ENCODE measurements at regions not wholly inside any gene's neighbourhood (a gene's known extent, or its start where the extent isn't known, plus 50 kb on each side); places are given as distances from the start of the nearest gene placed in this dataset.

DNA sequence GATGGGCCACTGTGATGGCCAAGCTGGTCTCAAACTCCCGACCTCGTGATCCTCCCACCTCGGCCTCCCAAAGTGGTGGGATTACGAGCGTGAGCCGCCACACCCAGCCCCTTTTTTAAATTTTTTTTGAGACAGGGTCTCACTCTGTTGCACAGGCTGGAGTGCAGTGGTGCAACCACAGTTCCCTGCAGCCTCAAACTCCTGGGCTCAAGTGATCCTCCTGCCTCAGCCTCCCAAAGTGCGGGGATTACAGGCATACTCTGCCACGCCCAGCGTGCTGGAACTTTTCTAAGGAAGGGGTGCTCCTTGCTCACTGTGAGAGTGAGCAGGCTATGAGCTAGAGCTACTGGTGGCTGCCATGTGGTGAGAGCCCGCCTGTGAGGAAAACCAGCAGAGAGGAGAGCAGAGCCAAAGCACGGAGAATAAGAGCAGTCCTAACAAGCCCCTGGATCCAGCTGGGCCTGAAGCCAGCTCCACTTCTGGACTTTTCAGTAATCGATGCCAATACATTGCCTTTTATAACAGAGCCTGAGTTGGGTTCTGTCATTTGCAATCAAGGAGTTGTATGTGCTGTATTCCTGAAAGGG, 75.5 kb upstream of the UNC5A start:
- no peak for DNase-seq

DNA sequence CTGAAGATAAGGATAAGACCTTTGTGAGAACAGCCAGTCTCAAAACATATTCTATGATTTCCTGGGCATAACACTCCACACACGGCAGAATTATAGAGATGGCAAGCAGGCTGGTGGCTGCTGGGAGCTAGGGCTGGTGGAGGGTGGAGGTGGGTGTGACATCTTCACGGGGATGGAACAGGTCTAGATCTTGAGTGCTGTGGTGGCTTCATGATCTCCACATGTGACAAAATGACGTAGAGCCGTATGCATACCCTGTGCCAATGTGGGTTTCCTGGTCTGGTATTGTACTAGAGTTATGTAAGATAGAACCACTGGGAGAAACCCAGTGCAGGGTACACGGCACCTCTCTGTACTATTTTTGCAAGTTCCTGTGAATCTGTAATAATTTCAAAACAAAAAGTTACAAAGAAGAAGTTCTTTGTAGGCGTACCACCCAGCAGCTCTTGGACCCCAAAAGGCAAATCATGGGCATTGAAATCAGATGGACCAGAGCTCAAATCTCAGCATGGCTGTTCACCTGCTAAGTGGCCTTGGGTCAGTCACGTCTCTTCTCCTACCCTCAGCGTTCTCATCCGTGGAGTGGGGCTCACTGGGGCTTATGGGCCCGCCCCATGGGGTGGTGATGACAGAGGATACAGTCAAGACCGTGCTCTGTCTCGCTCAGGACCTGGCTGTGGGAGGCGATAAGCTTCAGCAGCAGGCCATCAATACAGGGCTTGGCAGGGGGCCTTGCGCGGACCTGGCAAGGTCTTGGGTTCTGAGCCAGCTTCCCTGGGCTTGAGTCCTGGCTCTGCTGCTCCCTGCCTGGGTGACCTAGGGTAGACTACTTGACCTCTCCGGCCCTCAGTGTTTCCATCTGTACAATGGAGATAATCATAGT, 74.7 kb upstream of the UNC5A start:
- DNase-seq = no peak

DNA sequence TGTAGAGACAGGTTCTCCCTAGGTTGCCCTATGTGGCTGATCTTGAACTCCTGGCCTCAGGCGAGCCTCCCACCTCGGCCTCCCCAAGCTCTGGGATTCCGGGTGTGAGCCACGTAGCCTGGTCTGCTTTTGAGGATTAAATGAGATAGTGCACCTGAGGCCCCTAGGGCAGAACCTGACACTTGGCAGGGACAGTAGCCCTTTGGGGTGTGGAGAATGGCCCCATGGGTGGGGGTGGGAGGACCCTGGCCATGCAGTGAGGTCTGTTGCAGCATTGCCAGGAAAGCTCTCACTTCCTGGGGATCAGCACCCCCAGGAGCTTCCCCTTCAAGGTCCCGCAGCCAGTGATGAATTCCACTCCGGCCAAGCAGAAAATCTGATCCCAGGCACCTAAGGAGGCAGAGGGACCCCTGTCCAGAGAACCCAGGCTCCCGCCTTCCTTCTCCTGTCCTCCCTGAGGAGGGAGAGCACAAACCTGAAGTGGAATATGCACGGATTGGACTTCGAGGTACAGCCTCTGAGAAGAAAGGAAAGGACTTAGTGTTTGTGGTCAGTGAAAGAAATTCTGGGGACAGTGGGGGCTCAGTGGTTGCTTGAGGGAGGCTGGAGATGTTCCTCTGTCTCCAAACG, 73.9 kb upstream of the UNC5A start:
- DNase-seq = no peak

DNA sequence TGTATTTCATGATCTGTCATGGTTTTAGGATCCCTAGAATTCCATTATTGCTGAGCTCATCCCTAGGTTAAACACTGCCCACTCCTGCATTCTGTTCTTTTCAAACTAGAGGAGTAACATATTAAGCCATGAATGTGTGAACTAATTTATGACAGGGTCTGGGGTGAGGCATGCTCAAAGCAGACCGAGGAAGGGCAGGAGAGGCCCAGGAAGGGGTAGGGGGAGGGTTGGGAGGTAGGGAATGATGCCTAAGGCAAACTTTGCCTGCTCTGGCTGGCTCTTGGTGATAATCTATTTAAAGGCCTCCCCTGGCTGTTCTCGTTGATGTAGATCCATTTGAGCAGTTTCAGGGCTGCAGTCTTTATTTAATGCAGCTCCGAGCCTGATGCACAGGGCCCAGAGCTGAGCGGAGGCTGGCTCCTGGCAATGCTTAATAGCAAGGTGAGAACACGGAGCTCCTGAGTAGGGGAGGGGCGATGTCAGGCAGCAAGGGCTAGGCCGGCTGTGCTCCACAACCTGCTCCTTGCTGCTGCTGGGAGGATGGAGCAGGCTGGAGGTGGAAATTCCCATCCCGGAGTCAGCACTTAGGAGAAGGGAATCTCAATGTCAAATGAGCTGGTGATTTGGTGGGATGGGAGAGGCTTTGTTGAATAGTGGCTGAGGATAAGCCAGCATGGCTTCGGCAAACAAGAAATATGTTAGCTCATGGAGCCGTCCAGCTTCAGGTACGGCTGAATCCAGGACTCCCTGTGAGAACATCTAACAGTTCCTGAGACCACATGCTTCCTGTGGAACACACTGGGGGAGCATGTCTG, 73.2 kb upstream of the UNC5A start:
- no peak for DNase-seq

DNA sequence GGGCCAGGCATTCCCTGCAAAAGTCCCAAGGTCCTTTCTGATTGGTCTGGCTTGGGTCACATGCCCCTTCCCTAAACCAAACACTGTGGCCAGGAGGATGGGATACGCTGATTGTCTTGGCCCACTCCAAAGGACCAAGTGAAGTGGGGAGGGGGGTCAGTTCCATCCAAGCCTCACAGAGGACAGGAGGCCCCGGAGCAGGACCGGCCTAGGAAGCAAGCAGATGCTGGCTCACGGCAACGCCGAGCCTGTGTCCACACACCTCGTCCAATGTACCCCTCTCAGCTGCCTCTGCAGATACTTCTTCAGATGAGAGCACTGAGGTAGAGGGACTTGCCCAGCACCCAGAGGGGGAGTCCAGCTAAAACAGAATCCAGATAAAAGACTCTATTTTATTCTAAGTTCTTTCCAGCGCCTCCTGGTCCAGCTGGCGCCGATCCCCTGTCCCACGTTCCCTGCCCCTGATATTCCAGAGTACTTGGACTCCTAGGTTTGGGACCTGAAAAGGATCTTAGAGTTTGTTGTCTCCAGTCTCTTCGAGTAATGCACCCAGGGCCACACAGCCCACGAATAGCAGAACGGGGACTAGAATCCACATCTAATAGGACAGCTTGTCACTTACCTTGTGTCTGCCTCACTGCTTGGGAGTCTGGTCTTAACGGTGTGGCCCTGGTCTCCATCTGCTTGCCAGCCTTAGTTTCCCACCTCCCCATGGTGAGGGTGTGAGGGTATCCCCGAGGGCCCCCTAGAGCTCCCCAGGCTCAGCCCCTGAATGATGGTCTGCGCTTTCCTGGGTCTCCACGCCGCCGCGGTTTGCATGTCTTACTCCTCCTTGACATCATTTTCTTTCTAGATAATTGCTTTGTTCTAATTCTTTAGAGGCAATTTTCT, 72.4 kb upstream of the UNC5A start:
- no peak for DNase-seq

DNA sequence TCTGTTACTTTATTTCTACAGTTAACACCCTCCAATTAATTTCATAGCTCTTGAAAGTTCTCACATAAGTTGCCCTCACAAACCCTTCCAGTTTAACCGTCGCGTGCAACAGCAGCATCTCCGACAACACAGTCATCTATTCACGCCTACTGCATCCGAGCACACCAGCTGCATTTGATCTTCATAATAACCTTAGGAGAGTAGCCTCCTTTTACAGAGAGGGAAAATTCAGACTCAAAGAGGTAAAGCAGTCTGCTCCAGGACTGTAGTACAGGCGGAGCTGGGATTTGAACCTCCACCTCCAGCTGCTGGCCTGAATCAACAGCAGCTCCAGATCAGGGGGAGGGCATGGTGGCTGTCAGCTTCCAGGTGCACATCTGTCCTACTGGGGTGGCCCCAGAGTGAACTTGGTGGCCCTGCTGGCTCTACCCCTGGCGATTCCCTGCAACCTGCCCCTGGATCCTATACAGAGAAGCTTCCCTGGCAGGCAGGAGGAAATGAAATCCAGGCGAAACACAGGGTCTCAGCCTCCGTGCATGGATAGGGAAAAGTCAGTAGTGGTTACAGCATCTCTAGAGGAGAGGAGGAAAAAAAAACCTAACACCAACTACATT, 71.6 kb upstream of the UNC5A start:
- no peak for DNase-seq

DNA sequence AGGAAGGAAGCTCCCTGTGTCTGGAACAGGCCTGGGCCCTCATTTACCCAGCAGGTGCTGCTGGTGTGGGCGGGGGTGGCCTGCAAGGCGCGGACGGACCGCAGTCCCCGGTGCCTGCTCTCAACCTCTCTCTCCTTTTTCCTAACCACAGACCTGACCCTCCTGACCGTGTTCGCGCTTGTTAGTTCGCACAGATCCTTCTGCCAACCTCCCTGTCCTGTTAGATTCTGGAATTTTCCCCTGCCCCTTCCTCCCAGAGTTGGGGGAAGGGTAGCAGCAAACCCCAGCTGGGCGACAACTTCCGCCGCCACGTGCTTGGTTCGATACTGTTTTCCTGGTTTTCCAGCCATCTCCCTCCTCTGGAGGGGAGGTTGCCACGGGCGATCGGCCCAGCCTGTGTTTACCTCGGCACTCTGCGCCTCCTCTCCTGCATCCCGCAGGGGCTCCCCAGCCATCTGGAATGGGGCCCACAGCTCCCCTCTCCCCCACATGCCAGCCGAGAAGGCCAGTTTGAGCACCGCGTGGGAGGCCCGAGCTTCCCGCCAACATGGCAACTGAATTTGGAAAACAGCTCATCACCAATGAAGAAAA, 70.8 kb upstream of the UNC5A start:
- no peak for DNase-seq

DNA sequence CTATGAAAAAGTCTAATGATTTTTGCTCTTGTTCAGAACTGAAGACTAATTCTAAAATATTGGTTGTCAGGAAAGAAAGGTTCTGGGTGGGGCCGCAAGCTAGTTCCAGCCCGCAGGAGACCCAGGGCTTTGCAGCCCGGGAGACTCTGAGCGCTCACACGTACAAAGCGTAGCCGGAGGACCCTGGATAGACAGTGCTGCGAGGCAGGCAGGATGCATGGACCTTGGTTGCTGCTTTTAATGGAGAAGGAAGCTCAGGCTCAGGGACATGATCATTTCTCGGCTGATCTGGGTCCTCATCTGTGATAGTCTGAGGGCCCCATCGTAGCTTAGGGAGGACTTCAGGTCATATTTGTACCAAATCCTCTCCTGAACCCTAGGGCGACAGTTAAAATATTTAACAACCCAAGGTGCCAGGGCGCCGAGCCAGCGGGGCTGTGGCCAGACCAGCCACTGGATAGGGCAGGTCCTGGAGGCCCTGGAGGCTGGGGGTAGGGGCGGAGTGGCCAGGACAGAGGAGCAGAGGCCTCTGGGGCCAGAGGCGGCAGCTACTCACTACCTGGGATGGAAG, 70.1 kb upstream of the UNC5A start:
- no peak for DNase-seq

DNA sequence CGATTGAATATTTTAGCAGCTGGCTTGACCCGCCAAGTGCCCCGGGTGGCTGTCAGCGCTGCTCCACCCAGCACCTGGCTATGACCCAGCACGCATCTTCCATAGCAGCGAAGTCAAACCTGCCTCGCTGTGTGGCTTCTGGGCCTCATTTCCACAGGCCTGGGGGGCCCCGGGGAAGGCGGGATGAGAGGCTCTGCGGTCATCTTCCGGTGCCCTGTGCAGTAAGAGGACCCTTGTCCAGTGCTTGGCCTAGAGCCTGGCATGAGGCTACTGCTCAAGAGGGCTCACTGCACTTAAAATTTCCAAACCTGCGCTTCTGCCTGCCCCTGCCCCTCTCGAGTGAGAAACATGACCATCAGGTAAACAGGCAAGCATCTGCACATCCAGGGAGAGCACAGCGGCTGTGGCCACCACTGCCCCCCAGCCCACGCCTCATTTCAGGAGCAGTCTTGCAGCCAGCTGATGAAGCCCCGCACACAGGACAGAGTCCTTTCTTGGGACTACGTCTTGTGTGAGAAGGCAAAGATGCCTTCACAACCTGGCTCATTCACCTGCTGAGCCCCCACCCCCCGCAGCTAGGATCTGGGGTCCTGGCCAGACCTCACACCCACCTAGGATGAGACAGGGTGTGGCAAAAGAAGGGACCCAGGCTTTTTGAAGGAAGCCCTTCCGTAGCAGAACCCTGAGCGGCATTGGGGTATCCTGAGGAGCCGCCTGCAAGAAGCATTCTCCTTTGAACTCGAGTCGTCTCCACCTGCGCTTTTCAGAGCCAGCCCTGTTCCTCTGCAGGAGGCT, 69.5 kb upstream of the UNC5A start:
- DNase-seq = no peak

DNA sequence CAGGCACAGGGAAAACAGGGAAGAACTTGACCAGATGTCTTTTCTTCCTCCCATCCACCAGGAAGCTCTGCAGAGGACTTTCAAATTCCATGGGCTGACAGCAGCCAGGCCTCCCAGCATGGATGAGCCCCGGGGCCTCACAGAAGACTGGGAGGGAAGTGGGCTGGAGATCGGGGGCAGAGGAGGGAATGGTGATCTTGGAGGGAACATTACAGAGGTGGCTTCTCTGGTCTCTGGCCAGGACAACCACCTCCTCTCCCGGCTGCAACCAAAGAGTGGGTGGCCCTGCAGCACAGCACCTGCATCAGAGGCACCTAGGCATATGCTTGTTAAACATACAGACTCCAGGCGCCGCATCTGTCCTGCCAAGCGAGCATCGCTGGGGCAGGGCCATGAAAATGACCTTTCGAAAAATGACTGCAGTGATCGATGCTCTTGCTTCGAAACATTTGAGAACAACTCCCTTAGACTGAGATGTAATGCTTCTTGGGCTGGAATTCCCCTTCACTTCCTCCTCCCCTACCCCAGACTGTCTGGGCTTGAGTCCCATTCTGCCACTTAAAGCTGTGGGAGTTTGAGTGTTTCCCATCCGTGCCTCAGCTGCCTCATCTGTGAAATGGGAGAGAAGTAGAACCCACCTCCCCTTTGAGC, 68.7 kb upstream of the UNC5A start:
- DNase-seq = no peak

DNA sequence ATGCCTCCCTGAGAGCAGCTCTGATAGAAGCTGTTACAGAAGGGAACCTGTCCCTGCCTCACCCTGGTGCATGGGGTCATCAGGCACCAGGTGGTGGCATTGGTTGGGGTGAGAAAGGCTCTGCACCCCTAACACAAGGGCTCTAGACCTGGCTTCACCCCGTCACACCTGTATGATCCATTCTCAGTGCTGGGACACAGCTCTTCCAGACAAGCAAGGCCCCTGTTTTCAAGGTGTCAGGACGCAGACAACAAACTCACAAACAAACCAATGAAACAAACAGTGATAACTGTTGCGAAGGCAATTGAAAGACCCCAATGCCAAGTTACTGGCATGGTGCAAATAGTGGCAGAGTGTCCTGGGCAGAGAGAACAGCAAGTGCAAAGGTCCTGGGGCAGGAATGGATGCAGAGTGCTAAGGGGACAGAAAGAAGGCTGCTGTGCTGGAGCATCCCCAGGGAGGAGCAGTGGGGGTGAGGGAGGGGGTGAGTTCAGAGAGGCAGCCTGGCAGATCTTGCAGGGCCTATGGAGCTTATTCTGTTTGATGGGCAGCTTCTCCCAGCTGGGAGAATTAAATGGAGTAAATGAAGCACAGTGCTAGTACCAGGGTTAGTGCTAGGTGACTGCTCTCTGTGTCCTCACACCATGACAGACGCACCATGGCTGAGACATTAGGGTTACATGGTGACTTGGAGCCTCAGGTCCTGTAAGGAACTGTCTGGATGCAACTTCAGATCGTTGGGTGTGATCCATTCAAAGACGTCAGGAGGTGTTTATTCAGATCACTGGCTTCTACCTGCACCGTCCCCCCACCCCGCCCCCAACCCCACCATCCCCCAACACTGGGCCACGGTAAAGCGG, 67.9 kb upstream of the UNC5A start:
- no peak for DNase-seq

DNA sequence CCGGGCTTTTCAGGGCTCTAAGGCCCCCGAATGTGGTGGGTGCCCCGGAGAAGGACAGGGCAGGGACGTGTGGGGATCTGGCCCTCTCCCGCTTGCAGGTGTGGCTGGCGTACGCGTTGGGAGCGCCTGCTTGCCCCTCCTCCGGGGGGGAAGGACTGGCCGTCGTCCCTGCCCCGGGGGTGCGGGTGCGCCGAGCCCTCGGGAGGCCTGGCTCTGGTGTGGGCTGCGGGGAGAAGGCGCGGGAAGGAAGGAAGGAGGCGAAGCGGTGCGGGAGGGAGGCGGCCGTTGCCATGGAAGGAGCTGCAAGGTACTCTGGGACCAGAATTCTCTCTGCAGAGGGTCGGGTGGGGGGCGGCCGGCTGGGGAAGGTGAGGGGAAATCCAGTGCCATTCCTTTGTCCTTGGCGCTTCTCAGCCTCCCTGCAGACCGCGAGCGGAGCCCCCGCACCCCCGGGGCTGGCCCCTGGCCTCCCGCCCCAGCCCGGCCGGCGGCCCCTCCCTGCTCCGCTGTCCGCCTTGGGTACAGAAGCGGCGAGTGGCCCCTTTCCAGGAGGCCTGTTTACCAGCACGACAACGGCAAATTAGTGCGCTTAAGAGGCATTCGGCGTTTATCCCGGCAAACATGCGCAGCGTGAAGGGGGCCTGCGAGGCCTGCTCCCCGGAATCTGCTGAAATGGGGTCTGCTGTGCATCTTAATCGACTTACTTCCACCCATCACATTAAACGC, 67.1 kb upstream of the UNC5A start:
- no peak for DNase-seq

DNA sequence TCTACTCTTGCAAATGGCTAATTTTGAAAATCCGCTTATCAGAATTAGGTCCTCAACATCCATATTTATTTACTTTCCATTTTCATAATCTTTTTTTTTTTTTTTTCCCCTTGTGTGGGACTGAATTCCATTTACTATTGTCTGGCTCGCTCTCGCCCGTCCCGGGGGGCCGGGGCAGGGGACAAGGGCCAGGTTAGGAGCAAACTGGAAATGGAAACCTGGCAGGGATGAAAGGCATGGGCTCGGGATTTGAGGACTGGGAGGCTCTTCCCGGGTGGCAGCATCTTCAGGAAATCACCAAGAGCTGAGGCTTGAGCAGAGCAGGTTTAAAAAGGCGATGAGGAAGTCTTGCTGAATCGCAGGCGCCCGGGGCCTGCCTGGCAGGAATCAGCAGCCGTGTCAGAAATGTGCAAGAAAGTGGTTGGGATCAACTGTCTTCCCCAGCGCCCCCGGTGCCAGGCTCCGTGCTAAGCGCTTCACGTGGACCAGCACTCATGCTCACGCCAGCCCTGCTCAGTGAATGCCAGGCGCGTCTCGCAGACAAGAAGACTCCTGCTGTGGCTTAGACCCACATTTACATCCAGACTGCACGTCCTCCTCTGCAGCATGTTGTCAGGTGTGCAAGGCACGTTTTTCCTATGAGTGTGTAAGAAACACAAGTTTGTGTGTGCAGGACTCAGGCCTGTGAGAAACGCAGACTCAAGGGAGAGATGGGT, 66.3 kb upstream of the UNC5A start:
- DNase-seq = no peak

DNA sequence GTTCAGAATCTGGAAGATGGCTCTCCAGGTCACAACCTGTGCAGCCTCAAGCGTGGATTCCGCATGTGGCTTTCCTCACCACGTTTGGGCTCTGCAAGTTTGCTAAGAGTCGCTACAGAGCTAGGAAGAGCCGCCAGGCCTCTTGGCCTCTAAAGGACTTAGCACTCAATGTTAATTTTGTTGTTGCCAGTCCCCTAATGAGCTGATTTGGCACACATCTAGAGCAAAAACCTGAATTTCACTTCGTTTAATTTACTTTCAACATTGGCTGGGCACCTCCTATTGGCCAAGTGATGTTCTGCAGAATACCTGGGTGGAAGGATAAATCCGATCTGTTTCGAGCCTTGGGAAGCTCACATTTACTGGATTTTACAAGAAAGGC, 65.8 kb upstream of the UNC5A start:
- DNase-seq = no peak

DNA sequence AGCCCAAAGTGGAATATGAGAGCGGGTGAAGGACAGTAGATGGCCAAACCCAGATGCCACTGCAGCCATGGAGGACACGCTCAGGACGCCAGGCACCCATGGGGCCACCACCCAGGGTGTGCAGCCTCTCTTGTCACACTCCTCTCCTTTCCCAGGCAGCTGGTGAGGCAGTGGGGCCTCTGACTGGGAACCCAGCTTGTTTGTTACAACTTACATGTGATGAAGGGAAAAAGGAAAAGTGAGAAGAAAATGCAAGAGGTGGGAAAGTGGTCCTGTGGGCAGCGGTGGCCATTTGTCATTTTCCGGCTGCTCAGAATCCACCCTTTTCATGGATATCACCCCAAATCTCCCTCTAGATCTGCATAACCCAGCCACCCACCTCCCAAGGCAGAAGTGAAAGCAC, 62.7 kb upstream of the UNC5A start:
- DNase-seq = no peak

DNA sequence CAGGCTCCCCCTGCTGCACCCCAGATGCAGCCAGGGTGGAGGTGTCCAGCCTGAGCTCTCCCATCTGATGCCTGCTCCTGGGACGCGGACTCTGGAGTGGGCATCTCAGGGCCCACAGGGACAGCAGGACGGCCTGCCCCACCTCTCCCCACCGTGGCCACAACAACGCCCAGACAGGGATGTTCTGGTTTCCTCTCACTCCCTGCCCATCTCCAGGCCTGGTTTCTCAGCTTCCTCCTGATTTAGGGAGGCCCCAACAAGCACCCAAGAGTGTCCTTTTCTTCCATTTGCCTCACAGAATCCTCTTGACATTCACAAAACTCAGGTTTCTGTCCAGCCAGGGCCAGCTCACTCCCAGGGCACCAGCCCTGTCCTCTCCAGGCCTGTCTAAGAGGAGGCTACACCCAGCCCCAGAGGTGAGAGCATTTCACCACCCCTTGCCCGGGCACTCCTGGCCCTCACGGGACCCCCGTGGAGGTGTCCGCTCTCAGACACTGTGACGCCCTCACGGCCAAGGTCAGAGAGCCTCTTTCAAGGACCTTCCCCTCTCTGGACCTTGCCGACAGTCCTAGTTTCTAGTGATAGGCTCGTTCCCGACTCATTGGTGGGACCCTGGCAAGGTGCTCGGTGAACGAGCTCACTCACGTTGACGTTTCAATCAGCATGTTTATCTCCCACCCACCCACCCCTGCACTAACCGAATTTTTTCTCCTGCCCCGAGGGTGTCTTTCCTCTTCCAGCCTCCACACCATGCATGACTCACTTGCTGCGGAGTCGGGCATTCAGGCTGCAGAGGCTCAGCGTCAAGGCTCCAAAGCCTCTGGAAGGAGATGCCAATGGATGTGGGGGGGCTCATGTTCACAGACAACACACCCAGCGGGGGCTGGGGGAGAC, 62.0 kb upstream of the UNC5A start:
- DNase-seq = no peak

Measured in activated CD4-positive, alpha-beta T cell treated with anti-CD3 and anti-CD28 coated beads, Interleukin-2, amount 50 U/mL, for 16 hours (primary cell).